GM19438 (cell line): ENCODE measurements at regions not wholly inside any gene's neighbourhood (a gene's known extent, or its start where the extent isn't known, plus 50 kb on each side); places are given as distances from the start of the nearest gene placed in this dataset.

Experiments
- ATAC-seq: cut with Tn5 transposase; IDR thresholded peaks from one replicate; pipeline ENCODE4 v1.9.1; 2021; ENCODE audit warnings: low read depth; ENCODE audit not compliant: unreplicated experiment

DNA sequence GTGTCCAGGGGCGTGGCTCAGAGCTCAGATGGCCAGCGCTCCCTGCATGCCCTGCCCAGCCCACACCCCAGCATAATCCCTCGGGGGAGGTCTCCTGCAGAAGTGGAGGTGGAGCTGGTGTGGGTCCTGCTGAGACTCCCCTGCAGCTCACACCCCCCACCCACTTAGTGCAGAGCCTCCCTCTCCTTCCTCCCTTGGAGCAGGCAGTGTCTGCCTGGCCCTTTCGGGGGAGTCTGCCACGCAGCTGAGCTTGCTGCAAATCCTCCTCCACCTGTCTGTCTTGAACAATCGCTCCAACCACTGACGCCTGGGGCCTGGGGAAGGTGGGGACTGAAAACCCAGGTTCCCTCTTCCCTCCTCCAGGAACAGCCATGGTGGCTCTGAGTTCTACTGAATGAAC, 219.7 kb upstream of the PPP2R2D start:
- ATAC-seq, result no peak

DNA sequence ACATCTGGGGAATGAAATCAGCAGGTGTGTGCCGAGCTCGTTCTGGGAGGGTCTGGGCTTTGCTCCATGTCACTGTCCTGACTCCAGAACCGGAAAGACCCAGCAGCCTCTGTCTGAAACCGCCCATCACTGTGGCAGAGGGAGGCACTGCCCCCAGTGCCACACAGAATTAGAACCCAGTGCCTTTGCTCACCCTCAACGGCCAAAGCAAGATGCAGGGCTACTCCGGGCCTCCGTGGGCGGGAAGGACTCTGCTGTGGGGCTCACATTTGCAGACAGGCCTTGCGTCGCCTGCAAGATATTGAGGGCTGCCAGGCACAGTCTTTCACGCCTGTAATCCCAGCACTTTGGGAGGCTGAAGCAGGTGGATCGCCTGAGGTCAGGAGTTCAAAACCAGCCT, 219.2 kb upstream of the PPP2R2D start:
- no peak for ATAC-seq

- ATAC-seq, result no peak
Measured at GRCh38 chr10:131682271-131682962, 218.4 kb upstream of the PPP2R2D start.

DNA sequence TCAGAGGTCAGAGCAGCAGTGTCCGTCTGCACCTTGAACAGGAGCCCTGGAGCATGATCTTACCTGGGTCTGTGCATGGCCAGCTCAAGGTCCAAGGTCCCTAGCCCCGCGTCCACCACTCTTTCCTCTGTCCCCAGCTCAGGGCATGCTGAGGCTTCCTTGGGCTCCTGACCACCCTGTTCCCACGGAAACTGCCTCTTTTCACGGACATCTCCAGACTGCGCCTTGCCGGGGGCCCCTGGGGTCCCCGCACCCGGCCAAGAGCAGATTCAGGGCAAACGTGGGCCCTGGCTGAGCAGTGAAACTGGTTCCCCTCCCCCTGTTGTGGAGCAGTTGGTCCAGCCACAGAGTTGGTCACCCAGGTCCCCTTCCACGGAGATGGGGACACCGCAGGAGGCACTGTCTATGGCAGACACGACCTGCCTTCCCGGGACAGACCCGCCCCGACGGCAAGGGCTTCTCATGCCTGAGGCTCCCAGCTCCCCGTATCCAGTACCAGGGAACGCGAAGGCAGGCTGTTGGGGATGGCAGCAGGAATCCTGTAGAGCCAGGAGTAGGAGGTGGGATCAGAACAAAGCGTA, 217.4 kb upstream of the PPP2R2D start:
- no peak for ATAC-seq

DNA sequence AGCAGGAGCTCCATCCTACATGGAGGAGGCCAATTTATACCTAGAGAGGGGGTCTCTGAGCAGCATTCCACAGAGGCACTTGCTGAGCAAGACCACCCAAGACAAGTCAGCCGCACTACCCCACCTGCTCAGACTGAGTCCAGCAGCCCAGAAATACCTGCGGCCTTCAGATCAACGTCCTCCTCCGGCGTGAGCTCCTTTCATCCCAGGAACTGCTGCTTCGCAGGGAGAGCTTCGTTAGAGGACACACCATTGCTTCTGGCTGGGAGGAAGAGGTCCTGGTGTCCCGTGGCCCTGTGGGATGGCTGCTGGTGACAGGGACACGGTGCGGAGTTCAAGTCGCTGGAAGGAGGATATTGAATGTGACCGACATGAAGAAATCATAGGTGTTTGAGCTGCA, 216.9 kb upstream of the PPP2R2D start:
- ATAC-seq, result no peak

- no peak for ATAC-seq
Measured at GRCh38 chr10:131685007-131685406, 215.8 kb upstream of the PPP2R2D start.

DNA sequence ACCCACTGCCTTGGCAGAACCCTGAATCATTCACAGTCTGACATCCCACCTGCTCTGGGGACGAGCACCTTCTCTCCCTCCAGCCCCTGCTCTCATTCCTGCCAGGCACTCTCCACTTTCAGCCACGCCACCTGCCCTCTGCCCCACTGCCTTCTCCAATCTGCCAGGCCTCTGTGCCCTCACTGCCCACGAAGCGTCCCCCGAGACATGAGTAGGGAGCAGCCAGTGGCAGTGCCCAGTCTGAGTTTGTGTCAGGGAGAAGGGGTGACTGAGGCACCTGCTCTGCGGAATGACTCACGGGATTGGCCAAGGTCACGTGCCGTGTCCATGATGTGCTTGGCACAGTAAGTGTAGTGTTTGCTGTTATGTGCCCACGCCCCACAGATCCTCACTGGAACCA, 215.2 kb upstream of the PPP2R2D start:
- ATAC-seq, result no peak

DNA sequence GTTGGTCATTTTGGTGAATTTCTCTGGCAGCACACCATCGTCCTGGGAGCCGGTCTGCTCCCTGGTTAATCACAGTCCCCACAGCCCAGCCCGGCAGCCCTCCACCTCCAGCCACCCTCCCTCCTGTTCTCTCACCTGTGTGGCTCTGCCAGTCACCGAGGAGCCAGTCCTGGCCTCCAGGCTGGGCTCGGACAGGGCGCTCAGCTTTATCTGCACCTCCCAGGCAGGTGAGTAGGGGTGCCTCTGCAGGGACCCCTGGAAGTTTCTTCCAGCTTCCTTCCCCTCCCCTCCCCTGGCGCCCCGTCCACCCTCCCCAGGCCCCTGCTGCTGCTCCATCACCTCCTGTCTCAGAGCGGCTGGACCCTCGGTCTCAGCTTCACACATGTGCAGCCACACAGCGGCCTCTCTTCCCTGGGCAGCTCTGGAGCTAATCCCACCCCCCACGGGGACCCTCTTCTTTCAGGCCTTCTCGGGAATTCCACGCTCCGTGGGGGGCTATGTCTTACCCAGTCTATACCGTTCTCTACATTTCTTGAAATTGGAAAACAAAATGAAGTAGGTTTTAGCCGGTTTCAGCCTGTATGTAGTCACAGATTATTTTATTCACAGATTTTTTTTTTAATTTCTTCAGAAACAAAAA, 213.9 kb upstream of the PPP2R2D start:
- ATAC-seq, result no peak

GRCh38 chr10:131688304-131688703, 212.5 kb upstream of the PPP2R2D start:
- ATAC-seq, result no peak

DNA sequence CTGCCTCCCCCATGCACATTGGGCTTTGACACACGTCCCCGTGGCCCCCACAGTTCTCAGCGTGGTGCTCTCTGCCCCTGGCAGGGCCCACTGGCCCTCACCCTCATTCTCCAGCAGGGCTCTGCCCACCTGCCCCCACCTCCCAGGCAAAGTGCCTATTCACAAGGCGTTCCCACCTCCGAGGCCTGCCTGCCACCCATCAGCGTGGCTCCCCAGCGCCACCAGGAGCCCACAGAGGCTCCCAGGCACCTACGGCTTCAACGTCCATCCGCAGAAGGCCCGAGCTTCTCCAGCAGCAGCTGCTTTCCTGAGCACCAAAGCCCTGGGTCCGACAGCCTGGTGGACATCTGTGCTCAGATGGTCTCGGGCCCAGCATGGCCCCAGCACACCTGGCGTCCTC, 211.8 kb upstream of the PPP2R2D start:
- ATAC-seq, result no peak

GRCh38 chr10:131689486-131689885, 211.3 kb upstream of the PPP2R2D start:
- ATAC-seq, result no peak

DNA sequence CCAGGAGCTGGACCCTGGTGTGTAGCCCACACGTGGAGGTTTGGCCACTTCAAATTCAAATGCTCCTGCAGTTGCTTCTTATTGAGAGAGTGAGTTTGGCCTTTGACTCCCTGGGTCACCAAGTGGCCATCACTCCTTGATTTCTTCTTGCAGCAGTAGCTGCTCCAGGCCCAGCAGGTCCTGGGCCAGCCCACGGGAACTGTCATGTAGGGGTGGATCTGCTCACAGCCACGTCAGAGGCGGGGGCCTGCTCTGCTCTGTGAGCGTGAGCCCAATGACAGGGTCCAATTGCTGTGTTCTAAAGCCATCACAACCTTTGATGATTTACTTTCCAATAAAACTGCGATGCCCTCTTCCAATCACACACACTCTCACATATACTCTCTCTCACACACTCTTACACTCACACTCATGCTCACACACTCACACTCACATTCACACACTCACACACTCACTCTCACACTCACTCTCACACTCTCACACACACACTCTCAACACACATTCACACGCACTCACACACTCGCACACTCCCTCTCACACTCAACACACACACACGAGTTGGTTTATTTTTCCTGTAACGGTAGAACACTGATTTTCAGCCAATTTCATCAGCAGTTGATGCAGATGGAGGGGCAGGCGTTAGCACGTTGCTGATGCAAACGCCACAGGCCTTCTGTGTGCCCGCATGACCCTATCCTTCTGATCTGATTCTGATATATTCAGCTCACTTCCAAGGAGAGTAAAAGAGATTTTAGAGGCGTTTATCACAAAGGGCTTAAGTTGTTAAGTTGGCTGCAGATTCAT, 210.7 kb upstream of the PPP2R2D start:
- ATAC-seq, result no peak

DNA sequence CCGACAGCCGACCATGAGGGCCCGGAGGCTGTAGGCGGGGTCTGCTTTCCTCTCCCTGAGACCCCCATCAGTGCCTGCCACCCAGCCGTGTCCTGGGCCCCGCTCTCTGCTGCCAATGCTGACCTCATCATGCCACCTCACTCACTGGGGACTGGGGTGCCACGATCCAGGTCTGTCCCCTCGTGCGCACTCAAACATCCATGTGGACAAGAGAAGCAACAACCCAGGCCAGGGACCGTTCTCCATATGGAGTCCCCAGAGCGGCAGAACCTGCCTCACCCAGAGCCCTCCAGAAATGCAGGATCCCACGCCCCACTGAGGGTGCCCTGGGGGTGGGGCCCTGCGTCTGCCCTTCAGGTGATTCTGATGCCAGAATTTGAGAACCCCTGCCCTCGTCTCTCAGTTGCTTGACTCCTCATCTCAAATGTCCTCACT, 210.0 kb upstream of the PPP2R2D start:
- no peak for ATAC-seq

DNA sequence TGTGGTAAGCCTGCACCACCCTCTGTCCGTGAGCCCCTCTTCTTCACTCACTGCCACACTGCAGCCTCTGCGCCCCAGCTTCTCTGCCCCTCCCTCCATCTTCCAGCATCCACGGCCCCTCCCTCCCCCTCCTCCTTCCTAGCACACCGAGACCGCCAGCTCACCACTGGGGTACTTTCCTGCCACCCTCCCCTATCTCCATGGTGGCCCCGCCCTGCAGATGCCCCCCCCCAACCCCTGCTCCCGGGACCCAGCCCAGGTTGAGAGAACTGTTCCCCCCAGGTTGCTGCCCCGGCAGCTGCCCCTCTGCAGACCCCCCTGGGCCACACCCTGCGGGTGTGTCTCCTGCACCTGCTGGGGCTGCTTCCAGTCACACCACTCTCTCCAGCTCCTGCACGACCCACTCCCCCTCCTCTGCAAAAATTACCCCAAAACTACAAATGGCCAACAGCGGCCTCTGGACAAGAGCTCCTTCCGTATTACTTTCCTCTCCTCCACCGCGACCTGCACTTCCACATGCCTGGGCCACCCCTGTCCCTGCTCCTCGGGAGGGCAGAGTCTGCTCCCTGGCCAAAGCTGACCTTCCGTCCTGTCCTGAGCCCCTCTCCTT, 209.2 kb upstream of the PPP2R2D start:
- no peak for ATAC-seq

DNA sequence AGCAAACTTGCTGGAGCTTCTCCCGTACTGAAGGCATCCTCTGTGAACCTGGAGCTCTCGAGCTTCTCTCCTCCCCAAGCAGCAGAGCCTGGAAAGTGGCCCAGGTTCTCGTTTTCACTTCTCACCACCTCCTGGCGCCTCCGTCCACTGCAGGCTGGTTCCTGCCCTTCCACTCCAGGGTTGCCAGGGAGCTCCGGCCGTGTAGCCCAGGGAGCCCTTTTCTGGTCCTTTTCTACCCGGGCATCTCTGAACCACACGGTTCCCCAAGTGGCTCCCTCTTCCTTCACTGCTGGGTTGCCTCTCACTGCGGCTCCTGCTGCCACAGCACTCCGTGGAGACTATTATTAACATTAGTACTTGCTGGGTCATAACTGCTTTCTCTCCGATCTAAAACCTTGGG, 208.6 kb upstream of the PPP2R2D start:
- ATAC-seq, result no peak

GRCh38 chr10:131692686-131693334, 208.0 kb upstream of the PPP2R2D start:
- no peak for ATAC-seq

DNA sequence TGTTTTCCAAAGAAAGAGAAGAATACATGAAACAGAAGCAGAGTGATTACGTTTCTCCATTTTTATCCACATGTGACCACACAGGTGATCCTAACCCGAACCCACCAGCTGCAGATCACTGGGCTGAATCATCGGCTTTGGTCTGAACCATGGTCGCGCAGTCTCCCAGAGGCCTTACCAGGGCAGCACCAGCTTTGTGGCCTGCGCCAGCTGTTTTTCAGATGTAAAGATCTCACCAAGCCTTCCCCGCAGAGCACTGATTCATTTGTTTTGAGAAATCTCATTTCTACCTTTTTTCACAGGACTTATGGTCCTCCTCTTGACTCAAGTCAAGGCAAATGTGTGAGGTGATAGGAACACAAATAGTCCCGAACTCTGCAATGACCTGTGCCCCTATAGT, 207.0 kb upstream of the PPP2R2D start:
- ATAC-seq, result no peak

GRCh38 chr10:131694168-131694780, 206.5 kb upstream of the PPP2R2D start:
- ATAC-seq, result no peak

DNA sequence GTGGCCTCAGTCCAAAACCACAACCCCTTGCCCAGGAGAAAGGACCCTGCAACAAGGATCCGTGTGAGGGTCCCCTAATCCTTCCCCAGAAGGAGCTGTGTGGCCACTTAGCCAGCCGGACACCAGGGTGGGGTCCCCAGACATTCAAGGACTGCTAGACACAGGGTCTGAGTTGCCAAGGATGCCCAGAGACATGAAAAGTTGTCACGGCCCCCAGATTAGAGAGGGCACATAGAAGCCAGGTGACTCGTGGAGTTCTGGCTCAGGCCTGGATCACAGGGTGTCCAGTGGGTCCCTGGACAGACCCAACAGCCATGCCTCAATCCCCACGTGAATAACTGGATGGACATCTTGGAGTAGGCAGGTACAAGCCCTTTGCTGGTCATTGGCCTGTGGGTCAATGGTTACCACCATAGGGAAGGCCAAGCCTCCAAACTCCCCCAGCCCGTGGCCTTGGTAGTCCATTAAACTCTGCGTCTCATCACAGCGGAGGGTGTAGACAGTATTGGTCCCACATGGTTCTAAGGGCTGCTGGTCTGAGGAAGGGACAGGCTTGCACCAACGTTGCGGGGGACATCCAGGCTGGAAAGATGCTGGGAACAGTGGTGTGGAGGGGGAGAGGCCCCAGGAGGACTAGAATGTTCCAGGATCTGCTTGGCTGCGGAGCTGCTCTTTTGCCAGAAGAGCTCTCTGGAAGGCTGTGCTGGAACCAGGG, 205.9 kb upstream of the PPP2R2D start:
- no peak for ATAC-seq
